HepG2 (cell line): ENCODE measurements at regions not wholly inside any gene's neighbourhood (a gene's known extent, or its start where the extent isn't known, plus 50 kb on each side); places are given as distances from the start of the nearest gene placed in this dataset.

Experiments
- ARNT ChIP-seq: fragments of 450-650 bp; IDR thresholded peaks from 2 replicates; pipeline ENCODE4 v1.6.1; 2017
- ASH2L ChIP-seq: fragments of 300-600, 200-600 bp; sonication (generic); IDR thresholded peaks from 2 replicates; pipeline ENCODE4 v1.7.0; 2017; ENCODE audit warnings: low read depth, mild to moderate bottlenecking, moderate library complexity, mixed read lengths, low read length; ENCODE audit not compliant: insufficient read length
- HDAC2 ChIP-seq: sonication (generic); formaldehyde crosslinking; IDR thresholded peaks from 2 replicates; pipeline ENCODE4 v1.4.0; 2020; ENCODE audit warnings: missing genetic modification reagents
- REST ChIP-seq, 2 experiments: IDR thresholded peaks; 2 replicates each; pipeline ENCODE4 v1.6.1; 2011 to 2012; ENCODE audit warnings: low read length in 2 of 2, borderline replicate concordance in 1 of 2, low read depth in 1 of 2, mild to moderate bottlenecking in 1 of 2, moderate library complexity in 1 of 2
- TCF7 ChIP-seq: sonication (generic); IDR thresholded peaks from 2 replicates; pipeline ENCODE4 v1.6.1; 2016; ENCODE audit warnings: antibody characterized with exemption, low read depth
- ZBTB33 ChIP-seq: sonication (generic); formaldehyde crosslinking; IDR thresholded peaks from 2 replicates; pipeline ENCODE4 v1.4.0; 2020; ENCODE audit warnings: missing genetic modification reagents
- ZNF484 ChIP-seq: sonication (generic); formaldehyde crosslinking; IDR thresholded peaks from 2 replicates; pipeline ENCODE4 v1.5.1; 2020; ENCODE audit warnings: mild to moderate bottlenecking, low read depth, missing genetic modification reagents, borderline replicate concordance
- ZNF550 ChIP-seq: sonication (generic); formaldehyde crosslinking; IDR thresholded peaks from 2 replicates; pipeline ENCODE4 v1.4.0; 2020; ENCODE audit warnings: mild to moderate bottlenecking, missing genetic modification reagents, borderline replicate concordance
- TF ChIP-seq, protein P1 (sequence below): sonication (generic); formaldehyde crosslinking; IDR thresholded peaks from 2 replicates; pipeline ENCODE4 v1.4.0; 2020; ENCODE audit warnings: mild to moderate bottlenecking, missing genetic modification reagents

- TF ChIP-seq HDAC2 (CRISPR knock-in tag) = no peak
- TF ChIP-seq ZBTB33 = no peak
- TF ChIP-seq ZNF484 (CRISPR knock-in tag) = no peak
- TF ChIP-seq, protein P1, sequence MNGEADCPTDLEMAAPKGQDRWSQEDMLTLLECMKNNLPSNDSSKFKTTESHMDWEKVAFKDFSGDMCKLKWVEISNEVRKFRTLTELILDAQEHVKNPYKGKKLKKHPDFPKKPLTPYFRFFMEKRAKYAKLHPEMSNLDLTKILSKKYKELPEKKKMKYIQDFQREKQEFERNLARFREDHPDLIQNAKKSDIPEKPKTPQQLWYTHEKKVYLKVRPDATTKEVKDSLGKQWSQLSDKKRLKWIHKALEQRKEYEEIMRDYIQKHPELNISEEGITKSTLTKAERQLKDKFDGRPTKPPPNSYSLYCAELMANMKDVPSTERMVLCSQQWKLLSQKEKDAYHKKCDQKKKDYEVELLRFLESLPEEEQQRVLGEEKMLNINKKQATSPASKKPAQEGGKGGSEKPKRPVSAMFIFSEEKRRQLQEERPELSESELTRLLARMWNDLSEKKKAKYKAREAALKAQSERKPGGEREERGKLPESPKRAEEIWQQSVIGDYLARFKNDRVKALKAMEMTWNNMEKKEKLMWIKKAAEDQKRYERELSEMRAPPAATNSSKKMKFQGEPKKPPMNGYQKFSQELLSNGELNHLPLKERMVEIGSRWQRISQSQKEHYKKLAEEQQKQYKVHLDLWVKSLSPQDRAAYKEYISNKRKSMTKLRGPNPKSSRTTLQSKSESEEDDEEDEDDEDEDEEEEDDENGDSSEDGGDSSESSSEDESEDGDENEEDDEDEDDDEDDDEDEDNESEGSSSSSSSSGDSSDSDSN (CRISPR knock-in tag) = no peak
- no peak for TF ChIP-seq ZNF550
- no peak for TF ChIP-seq TCF7
- no peak for TF ChIP-seq ASH2L
- TF ChIP-seq REST (IDR thresholded peaks at IDR 0.05; ENCODE audit: borderline replicate concordance in 1 of 2, low read depth in 1 of 2, low read length in 2 of 2) = no peak
- no peak for TF ChIP-seq ARNT
Observed at GRCh38 chrX:88660836-88661235, 86.2 kb upstream of the CPXCR1 start.
